GM10266 (cell line): ENCODE measurements at regions not wholly inside any gene's neighbourhood (a gene's known extent, or its start where the extent isn't known, plus 50 kb on each side); places are given as distances from the start of the nearest gene placed in this dataset.
"Not testable (repeated sequence)": the region's sequence is repeated elsewhere in the genome, so short reads cannot be mapped to it uniquely, and the experiment has no call there.

Experiments
- DNase-seq: peaks from one replicate; pipeline ENCODE4 v3.0.0; 2012; ENCODE audit errors: extremely low spot score
- CTCF ChIP-seq: IDR thresholded peaks from 2 replicates; pipeline ENCODE4 v1.5.1; 2012; ENCODE audit warnings: mild to moderate bottlenecking, low read depth; ENCODE audit not compliant: control insufficient read depth, insufficient read depth; ENCODE audit errors: missing control alignments

GRCh38 chr2:132274000-132274399 is 112.2 kb upstream of the ANKRD30BL start:
- DNase-seq, result no peak
- no peak for TF ChIP-seq CTCF

- DNase-seq, result no peak
- TF ChIP-seq CTCF, result no peak
Measured at GRCh38 chr2:132275396-132275795, 113.6 kb upstream of the ANKRD30BL start.

GRCh38 chr2:132276571-132276981 is 114.8 kb upstream of the ANKRD30BL start:
- no peak for TF ChIP-seq CTCF
- DNase-seq, result no peak

GRCh38 chr2:132278267-132278666 is 116.5 kb upstream of the ANKRD30BL start:
- TF ChIP-seq CTCF, result no peak
- DNase-seq, result no peak

GRCh38 chr2:132279344-132279743 is 117.6 kb upstream of the ANKRD30BL start:
- no peak for DNase-seq
- no peak for TF ChIP-seq CTCF

- no peak for TF ChIP-seq CTCF
Measured at GRCh38 chr2:132279930-132280615, 118.3 kb upstream of the ANKRD30BL start.

GRCh38 chr2:132280912-132281311 is 119.2 kb upstream of the ANKRD30BL start:
- no peak for DNase-seq
- no peak for TF ChIP-seq CTCF

More at GRCh38 chr2:132279930-132280615, 118.3 kb upstream of the ANKRD30BL start:
- DNase-seq, result no peak

GRCh38 chr2:132282104-132282503 is 120.4 kb upstream of the ANKRD30BL start:
- not testable (repeated sequence) for DNase-seq
